HG02623 (cell line): ENCODE measurements at regions not wholly inside any gene's neighbourhood (a gene's known extent, or its start where the extent isn't known, plus 50 kb on each side); places are given as distances from the start of the nearest gene placed in this dataset.

Experiments
- ATAC-seq: cut with Tn5 transposase; IDR thresholded peaks from one replicate; pipeline ENCODE4 v1.9.1; 2021; ENCODE audit warnings: moderate library complexity; ENCODE audit not compliant: unreplicated experiment

GRCh38 chr6:104617591-104617990, 242.1 kb downstream of the HACE1 start:
- ATAC-seq, result no peak

DNA sequence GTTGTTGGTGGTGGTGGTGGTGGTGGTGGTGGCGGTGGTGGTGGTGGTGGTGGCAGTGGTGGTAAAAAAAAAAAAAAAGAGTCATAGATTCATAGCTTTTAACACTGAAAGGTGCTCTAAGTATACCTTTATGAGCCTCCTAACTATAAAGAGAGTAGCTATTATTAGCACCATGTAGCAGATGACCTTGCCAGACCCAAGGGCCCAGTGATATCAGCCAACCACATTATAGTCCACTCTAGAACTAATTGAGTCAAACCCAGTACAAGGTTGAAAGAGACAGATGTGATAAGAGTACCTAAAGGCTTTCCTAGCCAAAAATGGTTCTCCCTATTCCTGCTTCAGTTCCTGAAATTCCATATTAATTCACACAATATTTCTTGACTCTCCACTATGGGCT, 245.3 kb downstream of the HACE1 start:
- ATAC-seq, result no peak

GRCh38 chr6:104613416-104614001, 246.2 kb downstream of the HACE1 start:
- ATAC-seq, result no peak

GRCh38 chr6:104612541-104612940, 247.2 kb downstream of the HACE1 start:
- ATAC-seq, result no peak

DNA sequence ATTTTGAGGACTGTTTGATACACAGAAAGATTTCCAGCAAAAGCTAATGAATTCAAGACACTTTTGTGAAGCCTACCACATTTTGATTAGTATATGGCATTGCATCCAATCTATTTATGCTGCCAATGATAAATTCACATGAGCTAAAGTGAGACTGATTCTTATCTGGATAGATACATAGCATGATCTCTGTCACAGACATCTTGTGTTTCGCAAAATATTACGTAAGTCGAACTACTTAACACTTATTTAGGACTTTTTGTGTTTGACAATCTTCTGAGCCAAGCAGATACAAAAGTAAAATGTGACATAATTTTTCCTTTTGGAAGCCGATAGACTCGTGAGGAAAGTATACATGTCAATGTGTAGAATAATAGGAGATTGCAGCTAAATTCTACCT, 251.6 kb downstream of the HACE1 start:
- ATAC-seq, result no peak

- no peak for ATAC-seq
Observed at GRCh38 chr6:104607501-104607900, 252.2 kb downstream of the HACE1 start.

- ATAC-seq, result no peak
Observed at GRCh38 chr6:104606361-104606760, 253.4 kb downstream of the HACE1 start.

- no peak for ATAC-seq
Observed at GRCh38 chr6:104604685-104605084, 255.0 kb downstream of the HACE1 start.

DNA sequence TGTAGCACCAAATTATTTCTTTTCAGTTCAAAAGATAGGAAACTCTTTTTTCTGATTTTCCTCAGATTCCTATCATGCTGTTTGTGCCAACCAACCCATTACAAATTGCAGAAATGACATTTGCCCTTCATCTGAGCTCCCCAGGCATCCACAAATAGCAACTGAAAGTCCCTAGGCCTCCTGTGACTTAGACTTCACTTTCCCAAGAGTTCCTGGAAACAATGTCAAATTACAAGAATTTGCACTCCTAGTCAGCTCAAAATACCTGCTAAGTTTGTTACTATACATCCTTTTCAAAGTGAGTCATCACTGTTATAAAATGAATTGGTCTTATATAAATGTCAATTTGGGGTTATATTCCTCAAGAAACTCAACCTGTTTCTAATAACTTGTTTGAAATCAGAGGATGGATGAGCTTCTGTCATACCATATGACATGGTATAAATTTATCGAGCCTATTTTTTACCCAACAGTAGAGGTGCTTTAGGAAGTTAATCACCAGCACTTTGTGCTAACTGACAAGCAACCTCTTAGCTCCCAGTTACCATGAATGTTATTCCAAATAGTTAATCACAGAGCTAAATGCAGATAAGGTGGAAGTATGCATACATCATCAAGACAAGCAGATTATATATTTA, 256.5 kb downstream of the HACE1 start:
- ATAC-seq, result no peak

GRCh38 chr6:104601721-104602120, 258.0 kb downstream of the HACE1 start:
- no peak for ATAC-seq

DNA sequence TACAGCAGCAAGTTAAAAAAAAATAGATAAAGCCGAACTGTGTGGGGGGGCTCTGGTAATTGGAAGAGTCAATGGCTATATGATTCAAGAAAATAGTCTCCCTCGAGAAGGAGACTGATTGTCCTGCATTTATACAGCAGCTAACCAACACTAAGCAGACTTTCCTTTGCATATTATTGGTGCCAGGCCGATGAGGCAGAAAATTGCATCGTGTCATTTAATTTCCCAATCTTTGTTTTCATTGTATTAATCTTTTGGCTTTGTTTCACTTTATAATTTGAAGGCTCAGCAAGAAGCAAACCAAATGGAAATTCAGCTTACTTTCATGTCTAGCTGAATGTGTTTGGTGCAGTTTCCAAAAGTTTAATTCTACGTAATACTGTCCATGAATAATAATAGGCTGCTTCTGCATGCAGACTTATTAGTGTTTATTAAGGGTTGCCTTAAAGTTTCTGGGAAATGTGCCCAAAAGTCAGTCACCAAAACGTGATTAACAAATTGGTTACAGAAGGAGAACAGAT, 258.5 kb downstream of the HACE1 start:
- no peak for ATAC-seq

DNA sequence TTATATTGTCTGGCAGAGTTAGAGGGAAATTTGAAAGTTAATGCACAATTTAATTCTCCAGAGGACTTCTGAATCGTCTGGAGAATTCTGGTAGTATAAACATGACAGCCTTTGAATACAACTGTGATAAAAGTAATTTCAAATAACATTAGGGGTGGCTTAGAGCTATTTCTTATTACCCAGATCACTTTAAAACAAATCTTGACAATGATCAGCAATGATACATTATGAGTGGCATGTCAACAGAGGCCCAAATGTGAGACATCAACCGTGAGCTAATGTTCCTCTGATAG, 259.1 kb downstream of the HACE1 start:
- no peak for ATAC-seq

DNA sequence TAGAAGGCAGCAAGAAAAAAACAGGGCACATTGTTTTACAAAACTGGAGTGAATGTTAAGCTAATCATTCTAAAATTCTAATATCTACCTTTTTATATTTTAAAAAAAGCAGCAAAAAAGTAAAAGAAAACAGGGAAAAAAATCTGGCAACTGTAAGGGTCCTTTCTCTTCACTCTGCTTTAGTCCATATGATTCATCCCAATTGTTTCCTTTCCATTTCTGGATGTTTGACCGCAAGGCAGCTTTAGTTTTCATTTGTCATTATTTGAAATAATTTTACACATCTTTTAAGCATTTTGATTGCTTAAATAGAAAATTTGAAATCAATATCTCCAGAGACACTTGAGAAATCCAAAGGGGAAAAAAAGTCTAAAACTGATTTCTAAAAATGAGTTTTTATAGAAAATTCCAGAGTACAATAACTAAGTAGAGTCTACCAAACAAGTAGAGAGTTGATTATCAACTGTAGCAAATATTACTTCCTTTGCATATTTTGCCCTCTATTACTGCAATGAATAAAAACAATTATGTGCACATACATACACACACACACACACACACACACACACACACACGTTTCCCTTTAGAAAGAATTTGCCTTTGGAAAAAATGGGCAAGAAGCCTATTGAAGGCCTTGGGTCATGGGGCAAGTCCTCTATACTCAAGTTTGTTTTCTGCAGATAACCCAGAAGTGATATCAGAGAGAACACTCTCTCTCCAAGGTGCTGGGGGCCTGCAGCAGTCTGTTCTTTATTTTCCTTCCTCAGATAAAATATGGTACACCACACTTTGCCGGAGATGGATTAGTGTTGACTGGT, 259.7 kb downstream of the HACE1 start:
- no peak for ATAC-seq

GRCh38 chr6:104597541-104598050, 262.1 kb downstream of the HACE1 start:
- ATAC-seq, result no peak

DNA sequence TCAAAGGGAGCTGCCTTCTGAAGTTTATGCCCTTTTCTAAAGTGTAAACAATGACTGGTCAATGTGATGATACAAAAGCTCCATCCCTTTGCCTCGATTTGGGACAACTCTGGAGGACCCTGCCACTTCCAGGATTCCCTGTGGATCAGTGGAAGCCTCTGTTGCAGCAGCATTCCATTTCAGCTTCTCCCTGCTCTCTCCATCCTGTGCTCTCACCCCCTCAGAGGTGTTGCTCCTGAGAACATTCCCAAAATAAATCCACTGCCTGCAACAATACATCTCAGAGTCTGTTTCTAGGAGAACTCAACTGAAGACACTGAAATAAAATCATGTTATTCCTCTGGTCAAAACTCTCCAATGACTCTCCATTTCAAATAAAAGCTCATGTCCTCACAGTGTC, 263.6 kb downstream of the HACE1 start:
- no peak for ATAC-seq

DNA sequence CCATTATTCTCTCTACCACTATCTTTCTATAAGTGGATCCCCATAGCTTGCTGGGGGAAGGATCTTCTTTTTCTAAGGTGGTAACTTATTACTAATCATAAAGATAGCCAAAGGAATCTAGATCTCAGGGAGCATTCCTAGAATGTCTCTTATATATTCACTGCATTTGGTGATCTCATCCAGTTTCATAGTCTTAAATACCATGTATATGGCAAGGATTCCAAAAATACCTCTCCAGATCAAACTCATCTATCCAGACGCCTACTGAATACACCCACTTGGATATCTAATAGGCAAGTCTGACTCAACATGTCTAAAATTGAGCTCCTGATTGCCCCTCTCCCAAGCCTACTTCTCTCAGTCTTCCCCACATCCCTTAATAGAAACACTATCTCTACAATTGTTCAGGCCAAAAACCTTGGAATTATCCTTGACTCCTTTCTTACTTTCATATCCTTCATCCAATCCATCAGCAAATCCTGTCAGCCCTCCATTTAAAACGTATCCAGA, 264.4 kb downstream of the HACE1 start:
- no peak for ATAC-seq

DNA sequence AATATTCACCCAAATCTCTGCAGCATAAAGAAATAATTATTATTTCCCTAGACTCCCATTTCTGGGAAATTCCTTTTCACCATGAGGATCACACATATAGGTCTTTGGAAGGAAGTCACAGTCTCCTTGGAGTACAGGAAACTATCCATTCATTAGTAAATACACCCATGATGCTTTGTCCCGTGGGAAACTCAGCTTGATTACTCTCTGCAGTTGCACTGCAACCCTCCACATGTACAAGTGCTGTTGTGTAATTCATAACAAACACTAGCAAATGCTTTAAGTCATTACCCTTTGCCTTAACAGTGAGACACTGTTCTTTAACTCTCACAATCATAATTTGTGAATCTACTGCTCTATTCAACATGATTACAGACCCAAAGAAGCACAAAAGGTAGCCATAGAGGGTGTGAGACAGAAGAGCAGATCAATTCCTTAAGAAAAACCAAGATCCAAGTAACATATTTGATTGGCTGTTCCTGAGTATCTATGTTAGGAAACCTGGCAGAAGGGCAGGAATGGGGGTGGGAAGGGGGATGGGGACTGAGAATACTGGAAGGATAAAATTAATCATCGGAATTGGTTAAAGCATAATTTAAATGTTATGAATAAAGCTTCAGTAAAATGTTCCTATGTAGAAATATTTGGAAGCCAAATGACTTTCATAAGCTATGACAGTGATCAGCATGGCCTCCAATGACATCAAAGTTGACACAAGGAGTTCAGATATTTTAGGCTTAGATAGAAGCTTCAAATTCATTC, 268.0 kb downstream of the HACE1 start:
- ATAC-seq, result no peak

DNA sequence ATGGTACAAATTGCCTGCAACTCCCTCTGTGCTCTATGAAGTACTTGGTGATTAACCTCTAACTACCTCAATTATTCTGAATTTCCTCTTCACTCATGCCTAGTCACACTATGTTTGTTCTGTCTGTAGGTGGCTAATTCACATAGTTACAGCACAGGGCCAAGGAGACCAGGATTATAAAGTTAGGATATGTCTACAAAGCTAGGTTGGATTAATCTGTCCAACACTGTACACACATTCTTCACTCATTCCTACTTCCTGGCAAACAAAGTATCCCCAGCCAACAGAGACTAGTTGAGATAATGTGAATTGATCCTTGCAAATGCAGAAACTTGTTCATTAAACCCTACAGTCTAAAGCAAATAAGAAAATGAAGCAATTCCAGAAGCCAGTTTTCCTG, 269.8 kb downstream of the HACE1 start:
- no peak for ATAC-seq

DNA sequence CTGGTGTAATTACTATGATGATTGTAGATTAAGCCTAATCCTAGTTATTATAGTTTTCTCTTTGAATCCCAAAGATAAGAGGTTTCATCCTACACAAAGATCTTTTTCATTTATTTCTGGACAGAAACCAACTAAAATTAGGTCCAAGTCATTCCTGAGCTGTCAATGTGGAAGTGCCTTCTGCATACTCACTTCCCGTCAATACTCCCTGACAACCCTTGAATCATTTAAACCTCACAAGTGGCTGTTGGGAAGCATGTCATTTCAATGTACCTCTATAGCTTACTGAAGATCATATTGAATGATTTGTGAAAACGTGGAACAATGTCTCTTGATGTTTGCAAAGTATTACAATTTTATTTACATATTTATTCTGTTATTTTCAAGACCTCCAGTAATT, 274.1 kb downstream of the HACE1 start:
- ATAC-seq, result no peak

GRCh38 chr6:104580452-104580851, 279.3 kb downstream of the HACE1 start:
- ATAC-seq, result no peak

DNA sequence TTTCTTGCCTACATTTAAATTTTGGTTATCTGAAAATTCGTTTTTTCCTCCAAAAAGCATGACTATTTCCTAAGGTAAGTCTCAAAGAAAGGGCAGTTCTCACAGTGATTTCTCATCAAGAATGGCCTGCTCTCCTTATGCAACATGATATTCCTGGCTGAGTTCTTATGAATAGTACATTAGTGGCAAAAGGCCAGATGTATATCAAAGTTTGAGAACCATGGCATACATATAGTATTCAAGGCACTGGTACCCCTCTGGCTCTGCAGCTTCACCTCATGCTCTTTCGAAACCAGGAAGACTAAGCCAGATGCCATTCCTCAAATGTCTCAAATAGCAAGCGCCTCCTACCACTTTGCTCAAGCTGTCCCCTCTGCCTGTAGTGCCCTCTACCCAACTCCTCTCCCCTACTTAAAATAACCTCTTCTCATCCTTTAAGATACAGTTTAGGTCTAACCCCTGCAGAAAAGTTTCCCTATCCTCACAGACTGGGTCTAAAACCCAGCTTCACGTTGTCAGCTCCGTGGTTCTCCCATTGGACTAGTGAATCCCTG, 280.3 kb downstream of the HACE1 start:
- no peak for ATAC-seq
